ENCODE measurements at regions not wholly inside any gene's neighbourhood (a gene's known extent, or its start where the extent isn't known, plus 50 kb on each side); places are given as distances from the start of the nearest gene placed in this dataset.

DNA sequence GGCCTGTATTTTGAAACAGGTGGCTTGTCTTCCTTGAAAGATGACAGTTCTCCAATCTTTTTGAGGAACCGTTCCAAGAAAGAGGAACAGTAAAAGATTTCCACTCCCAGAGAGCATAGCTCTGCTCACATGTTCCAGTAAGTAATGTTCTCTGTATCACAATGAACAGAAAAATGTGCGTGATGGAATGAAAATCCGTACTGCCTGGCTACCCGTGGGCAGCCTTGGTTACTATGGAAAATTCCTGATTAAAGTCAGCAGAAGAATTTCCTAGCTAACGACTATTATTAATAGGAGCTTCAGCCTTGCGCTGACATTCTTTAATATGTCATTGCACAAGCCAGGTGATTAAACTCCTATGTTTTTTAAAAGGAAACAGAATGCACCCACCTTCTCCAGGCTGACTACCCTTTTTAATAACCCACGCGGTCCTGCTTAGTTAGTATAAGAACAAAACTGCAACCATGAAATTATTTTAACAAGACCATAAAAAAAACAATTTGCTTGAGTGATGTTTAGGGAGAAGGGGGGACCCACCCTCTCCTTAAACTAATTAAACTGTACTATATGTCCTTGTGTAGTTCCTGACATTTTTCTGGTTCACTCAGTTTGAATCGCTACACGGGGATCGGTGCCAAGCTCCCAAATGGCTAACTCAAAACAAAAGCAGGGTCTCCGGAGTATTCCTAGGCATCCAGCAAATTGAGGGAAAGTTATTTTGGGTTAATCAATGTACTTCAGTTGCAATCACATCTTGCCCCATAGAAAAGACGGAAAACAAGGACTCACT lies 54.8 kb upstream of the CPEB4 start:
- DNase-seq (peak in 1 of 3 donors; percentile 31), ATAC-seq (ENCODE audit: insufficient read depth, low FRiP score) (peak; percentile 41)
- Histone ChIP-seq H3K27me3 (ENCODE audit: control insufficient read depth in 3 of 3, insufficient read depth in 3 of 3, low read length in 2 of 3) (no peaks in the 10 kb centered on the region), H3K9ac (ENCODE audit: insufficient read depth in 1 of 2, low read length in 2 of 2) (no peak overlapping the region), H3K27ac (ENCODE audit: low read depth in 1 of 2, low read length in 1 of 2) (no peak overlapping the region), H3K36me3 (ENCODE audit: control insufficient read depth in 4 of 4, insufficient read depth in 4 of 4, low read length in 4 of 4) (no peaks in the 10 kb centered on the region), H3K9me3 (ENCODE audit: control insufficient read depth in 4 of 4, insufficient read depth in 3 of 4, low read length in 3 of 4) (peaks cover 0 to 2% (median 0%) of the 10 kb centered on the region in 4 donors), H3K4me1 (ENCODE audit: control insufficient read depth in 5 of 5, insufficient read depth in 5 of 5, low read length in 5 of 5) (peaks cover 0 to 11% (median 0%) of the 10 kb centered on the region in 5 donors), H3K4me3 (no peak overlapping the region)
- WGBS, 2 donors: 48 to 59% methylated on average over 13 of the region's 13 CpGs
- TF ChIP-seq CTCF (IDR thresholded peaks at IDR 0.05; ENCODE audit: control extremely low read depth, extremely low read depth): no peak

DNA sequence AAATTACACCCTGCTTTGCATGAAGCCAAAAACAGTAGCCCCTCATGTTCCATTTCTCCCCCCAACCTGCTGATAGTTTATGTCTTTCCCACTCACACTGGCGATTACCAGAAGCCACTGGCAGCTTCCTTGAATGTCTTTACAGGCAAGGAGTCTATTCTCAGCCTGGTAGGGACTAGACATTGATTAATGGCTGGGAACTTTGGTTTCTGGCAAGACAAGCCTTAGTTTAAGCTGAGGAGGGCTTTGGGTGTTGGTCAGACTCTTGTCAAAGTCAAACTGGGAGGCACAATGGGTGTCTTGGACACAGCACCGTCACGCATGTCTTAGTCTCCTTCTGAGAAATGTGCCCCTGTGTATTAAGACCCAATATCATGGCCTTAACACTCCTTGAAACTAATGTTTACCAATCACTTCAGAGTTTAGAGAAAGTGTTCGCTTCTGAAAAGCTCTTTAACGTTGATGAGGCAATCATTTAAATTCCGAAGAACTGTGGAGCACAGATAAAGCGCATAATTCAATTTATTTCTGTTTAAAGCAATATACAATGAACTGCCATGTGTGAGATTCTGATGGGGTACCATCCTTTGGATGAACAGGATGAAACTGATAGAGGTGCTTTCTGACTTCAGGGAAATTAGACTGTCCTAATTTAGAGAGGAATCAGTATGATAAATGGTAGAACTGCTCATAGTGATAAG lies 53.9 kb upstream of the CPEB4 start:
- Histone ChIP-seq H3K27ac (ENCODE audit: low read depth in 1 of 2, low read length in 1 of 2) (no peak overlapping the region), H3K9ac (ENCODE audit: insufficient read depth in 1 of 2, low read length in 2 of 2) (no peak overlapping the region), H3K27me3 (ENCODE audit: control insufficient read depth in 3 of 3, insufficient read depth in 3 of 3, low read length in 2 of 3) (no peaks in the 10 kb centered on the region), H3K4me1 (ENCODE audit: control insufficient read depth in 5 of 5, insufficient read depth in 5 of 5, low read length in 5 of 5) (peaks cover 0 to 11% (median 0%) of the 10 kb centered on the region in 5 donors), H3K9me3 (ENCODE audit: control insufficient read depth in 4 of 4, insufficient read depth in 3 of 4, low read length in 3 of 4) (no peaks in the 10 kb centered on the region), H3K4me3 (no peak overlapping the region), H3K36me3 (ENCODE audit: control insufficient read depth in 4 of 4, insufficient read depth in 4 of 4, low read length in 4 of 4) (no peaks in the 10 kb centered on the region)
- peak in 1 of 3 donors; percentile 15 for DNase-seq
- ATAC-seq (ENCODE audit: insufficient read depth, low FRiP score): no peak
- no peak for TF ChIP-seq CTCF (IDR thresholded peaks at IDR 0.05; ENCODE audit: control extremely low read depth, extremely low read depth)
- 71 to 73% methylated on average over 7 of the region's 7 CpGs for WGBS, 2 donors

DNA sequence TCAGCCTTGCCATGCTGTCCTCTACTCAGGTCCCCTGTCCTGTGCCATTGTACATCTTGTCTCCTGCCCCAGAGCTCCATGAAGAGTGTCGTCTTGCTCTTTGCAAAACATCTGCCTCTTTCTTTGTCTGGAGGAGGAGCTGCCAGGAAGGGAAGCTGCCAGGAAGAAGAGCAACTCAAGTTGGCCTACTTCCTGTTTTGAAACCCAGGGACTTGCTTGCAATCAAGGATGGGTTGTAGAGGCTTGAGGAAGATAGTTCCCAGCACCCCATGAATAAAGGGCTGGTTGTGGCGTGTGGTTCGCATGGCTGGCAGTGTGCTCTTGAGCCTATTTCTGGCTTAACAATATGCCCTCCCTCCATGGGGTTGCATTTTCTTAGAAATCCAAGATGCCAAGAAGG lies 53.0 kb upstream of the CPEB4 start:
- Histone ChIP-seq H3K9me3 (ENCODE audit: control insufficient read depth in 4 of 4, insufficient read depth in 3 of 4, low read length in 3 of 4) (no peaks in the 10 kb centered on the region), H3K36me3 (ENCODE audit: control insufficient read depth in 4 of 4, insufficient read depth in 4 of 4, low read length in 4 of 4) (no peaks in the 10 kb centered on the region), H3K4me3 (no peak overlapping the region), H3K9ac (ENCODE audit: insufficient read depth in 1 of 2, low read length in 2 of 2) (no peak overlapping the region), H3K4me1 (ENCODE audit: control insufficient read depth in 5 of 5, insufficient read depth in 5 of 5, low read length in 5 of 5) (peaks cover 0 to 11% (median 3%) of the 10 kb centered on the region in 5 donors), H3K27me3 (ENCODE audit: control insufficient read depth in 3 of 3, insufficient read depth in 3 of 3, low read length in 2 of 3) (no peaks in the 10 kb centered on the region), H3K27ac (ENCODE audit: low read depth in 1 of 2, low read length in 1 of 2) (peak overlapping the region in 1 of 2 donors; percentile 26)
- WGBS, 2 donors: 23 to 74% methylated on average over 3 of the region's 3 CpGs
- ATAC-seq (ENCODE audit: insufficient read depth, low FRiP score): peak; percentile 19
- TF ChIP-seq CTCF (IDR thresholded peaks at IDR 0.05; ENCODE audit: control extremely low read depth, extremely low read depth): no peak
- no peak for DNase-seq

Measured in lung (tissue), 11 donors.